Psoas muscle (tissue), 7 donors: ENCODE measurements at regions not wholly inside any gene's neighbourhood (a gene's known extent, or its start where the extent isn't known, plus 50 kb on each side); places are given as distances from the start of the nearest gene placed in this dataset.

Experiments used
- ATAC-seq, 4 donors: fragments of 200-7000 bp; cut with Tn5 transposase; one replicate each; pipeline ENCODE4 v1.9.1; 2020; ENCODE audit warnings: moderate library complexity in 3 of 4, mild to moderate bottlenecking in 2 of 4
- DNase-seq, 2 donors: peaks; one replicate each; pipeline ENCODE4 v3.0.0-alpha.2; 2020
- H3K27ac ChIP-seq: fragments of 200-600 bp; one replicate; pipeline ENCODE4 v1.8.0; 2022
- H3K27me3 ChIP-seq, 3 donors: fragments of 200-600 bp in 1 of 3; one replicate each; pipeline versions ENCODE4 v1.6.1 to v1.8.0; 2013 to 2022; ENCODE audit warnings: low read length in 2 of 3, mild to moderate bottlenecking in 2 of 3, moderate library complexity in 1 of 3; ENCODE audit not compliant: insufficient read depth in 3 of 3
- H3K36me3 ChIP-seq, 2 donors: fragments of 200-600 bp in 1 of 2; one replicate each; pipeline versions ENCODE4 v1.6.1 to v1.8.0; 2013 to 2022; ENCODE audit warnings: low read depth in 1 of 2, mild to moderate bottlenecking in 1 of 2, moderate library complexity in 1 of 2; ENCODE audit not compliant: insufficient read depth in 1 of 2
- H3K4me1 ChIP-seq: fragments of 200-600 bp; one replicate; pipeline ENCODE4 v1.8.0; 2022
- H3K4me3 ChIP-seq: fragments of 200-600 bp; one replicate; pipeline ENCODE4 v1.8.0; 2022; ENCODE audit warnings: mild to moderate bottlenecking
- H3K9me3 ChIP-seq: fragments of 200-600 bp; one replicate; pipeline ENCODE4 v1.8.0; 2022
- CTCF ChIP-seq: fragments of 200-600 bp; IDR thresholded peaks from one replicate; pipeline ENCODE4 v1.8.0; 2022; ENCODE audit warnings: antibody characterized with exemption
- WGBS, 3 donors: extraction: QIAGEN DNeasy Blood & Tissue Kit; methylation state at CpG; one replicate each; pipeline versions ENCODE4 v1.1.6 to v1.1.7; 2013; 5-methylcytosine and 5-hydroxymethylcytosine counted together
- intact Hi-C, 2 donors: fragments of 100-400 bp; cut with DNase I; formaldehyde crosslinking; loops; one replicate each; pipeline versions ENCODE4 v1.11.0 to v1.14.2; 2022
- donor health status: healthy with polysubstance abuse.
- donor health status: DM: no; HTN: no; CAD: no; lungs with moderate emphysema.
- donor health status: Bipolar disorder and iron deficiency.
- donor health status: healthy.
- donor health status: DM: yes; HTN: yes; CAD: no.
- donor health status: DM: no; HTN: no; CAD: no.
- donor health status: DM: yes; HTN: yes; CAD: no.

- Histone ChIP-seq H3K27me3 (peaks cover 0 to 3% (median 0%) of the 10 kb centered on the region in 3 donors), H3K4me3 (no peak overlapping the region), H3K27ac (no peak overlapping the region), H3K4me1 (no peaks in the 10 kb centered on the region), H3K9me3 (no peaks in the 10 kb centered on the region), H3K36me3 (no peaks in the 10 kb centered on the region)
- WGBS, 3 donors, result 85 to 94% (median 86%) methylated on average over 2 of the region's 2 CpGs
- intact Hi-C loops, result no loop called here
- no peak for TF ChIP-seq CTCF
- no peak for DNase-seq
- ATAC-seq, result no peak
These were observed 71.1 kb upstream of the CLDN18 start for GRCh38 chr3:137938876-137939275.

- intact Hi-C loops, result loop anchor here in 1 of 2 donors (10.0 kb wide), 1 partner anchor 840 kb away; no protein-coding TSS in a partner anchor
These were observed 65.4 kb upstream of the CLDN18 start for GRCh38 chr3:137944593-137944992.

GRCh38 chr3:137946356-137946973 is 63.5 kb upstream of the CLDN18 start:
- TF ChIP-seq CTCF, result peak; percentile 52
- H3K4me1 ChIP-seq, result no peaks in the 10 kb centered on the region
- intact Hi-C loops, result loop anchor here (5.0 to 10.0 kb wide), 3 partner anchors 842 to 914 kb away; no protein-coding TSS in a partner anchor
- WGBS, 3 donors, result 2 to 3% (median 3%) methylated on average over 7 of the region's 7 CpGs
- ATAC-seq, result no peak
- no peaks in the 10 kb centered on the region for H3K9me3 ChIP-seq
- no peaks in the 10 kb centered on the region for H3K36me3 ChIP-seq
- no peaks in the 10 kb centered on the region for H3K27me3 ChIP-seq
- H3K27ac ChIP-seq, result no peak overlapping the region
- DNase-seq, result peak in 1 of 2 donors; percentile 19
- H3K4me3 ChIP-seq, result no peak overlapping the region

More at GRCh38 chr3:137944593-137944992, 65.4 kb upstream of the CLDN18 start:
- Histone ChIP-seq H3K9me3 (no peaks in the 10 kb centered on the region), H3K27ac (no peak overlapping the region), H3K36me3 (no peaks in the 10 kb centered on the region), H3K4me1 (no peaks in the 10 kb centered on the region), H3K27me3 (no peaks in the 10 kb centered on the region), H3K4me3 (no peak overlapping the region)
- no peak for TF ChIP-seq CTCF
- WGBS, 3 donors, result 71 to 84% (median 81%) methylated on average over 2 of the region's 2 CpGs
- ATAC-seq (no peak), DNase-seq (no peak)

- 50 to 68% (median 64%) methylated on average over 2 of the region's 2 CpGs for WGBS, 3 donors
These were observed 62.8 kb upstream of the CLDN18 start for GRCh38 chr3:137947117-137947516.

More at GRCh38 chr3:137947117-137947516, 62.8 kb upstream of the CLDN18 start:
- no peak overlapping the region for H3K27ac ChIP-seq
- no peak overlapping the region for H3K4me3 ChIP-seq
- no peak for ATAC-seq
- H3K9me3 ChIP-seq, result no peaks in the 10 kb centered on the region
- H3K36me3 ChIP-seq, result no peaks in the 10 kb centered on the region
- DNase-seq, result no peak
- no peak for TF ChIP-seq CTCF
- no peaks in the 10 kb centered on the region for H3K27me3 ChIP-seq
- no peaks in the 10 kb centered on the region for H3K4me1 ChIP-seq
- intact Hi-C loops, result loop anchor here (5.0 to 10.0 kb wide), 3 partner anchors 842 to 915 kb away; no protein-coding TSS in a partner anchor
